Natural killer cell (primary cell): ENCODE measurements at regions not wholly inside any gene's neighbourhood (a gene's known extent, or its start where the extent isn't known, plus 50 kb on each side); places are given as distances from the start of the nearest gene placed in this dataset.

Source experiments
- ATAC-seq, 3 donors: fragments of 150-1000 bp in 2 of 3; fragments of 200-7000 bp in 1 of 3; cut with Tn5 transposase; 1 replicate in 1 of 3; 2 replicates in 2 of 3; pipeline ENCODE4 v1.10.0; 2021; ENCODE audit warnings: mild to moderate bottlenecking in 2 of 3, moderate library complexity in 2 of 3
- DNase-seq, 2 donors: peaks; one replicate each; pipeline versions ENCODE4 v3.0.0 to v3.0.0-alpha.2; 2013 to 2021; ENCODE audit warnings: mixed read lengths in 1 of 2
- H3K27ac ChIP-seq: one replicate; pipeline ENCODE4 v1.5.1; 2013; ENCODE audit warnings: mild to moderate bottlenecking, low read length
- H3K27me3 ChIP-seq: one replicate; pipeline ENCODE4 v1.6.1; 2013; ENCODE audit warnings: low read length; ENCODE audit not compliant: control insufficient read depth, insufficient read depth
- H3K36me3 ChIP-seq: one replicate; pipeline ENCODE4 v1.6.1; 2013; ENCODE audit warnings: low read length; ENCODE audit not compliant: control insufficient read depth, insufficient read depth
- H3K4me1 ChIP-seq: one replicate; pipeline ENCODE4 v1.6.1; 2013; ENCODE audit warnings: low read length; ENCODE audit not compliant: control insufficient read depth, insufficient read depth
- H3K4me3 ChIP-seq: one replicate; pipeline ENCODE4 v1.5.1; 2013; ENCODE audit warnings: low read length
- H3K9me3 ChIP-seq: one replicate; pipeline ENCODE4 v1.6.1; 2013; ENCODE audit warnings: low read length; ENCODE audit not compliant: control insufficient read depth, insufficient read depth
- H3K27ac Mint-ChIP-seq, 2 donors: one replicate each; pipeline ENCODE4 v1.8.0; 2022; ENCODE audit warnings: mild to moderate bottlenecking in 2 of 2, mixed read lengths in 2 of 2, moderate library complexity in 1 of 2
- H3K27me3 Mint-ChIP-seq, 2 donors: one replicate each; pipeline ENCODE4 v1.8.0; 2022; ENCODE audit warnings: low read depth in 2 of 2, mixed read lengths in 2 of 2
- H3K36me3 Mint-ChIP-seq: one replicate; pipeline ENCODE4 v1.8.0; 2022; ENCODE audit warnings: mixed read lengths
- H3K4me1 Mint-ChIP-seq, 2 donors: one replicate each; pipeline ENCODE4 v1.8.0; 2022; ENCODE audit warnings: mixed read lengths in 2 of 2
- H3K4me3 Mint-ChIP-seq: one replicate; pipeline ENCODE4 v1.8.0; 2022; ENCODE audit warnings: mild to moderate bottlenecking, moderate library complexity, mixed read lengths
- H3K9me3 Mint-ChIP-seq, 2 donors: one replicate each; pipeline ENCODE4 v1.8.0; 2022; ENCODE audit warnings: mixed read lengths in 2 of 2
- WGBS: methylation state at CpG from one replicate; pipeline ENCODE4 v1.1.7; 2013; ENCODE audit warnings: missing lambda C conversion rate; ENCODE audit not compliant: insufficient coverage; 5-methylcytosine and 5-hydroxymethylcytosine counted together
- intact Hi-C: fragments of 100-400 bp; cut with micrococcal nuclease; formaldehyde crosslinking; loops from one replicate; pipeline ENCODE4 v1.14.2; 2022
- TF ChIP-seq, protein P1 (sequence below): fragments of 200-600 bp; IDR thresholded peaks from one replicate; pipeline ENCODE4 v1.8.0; 2022; ENCODE audit warnings: antibody characterized with exemption

DNA sequence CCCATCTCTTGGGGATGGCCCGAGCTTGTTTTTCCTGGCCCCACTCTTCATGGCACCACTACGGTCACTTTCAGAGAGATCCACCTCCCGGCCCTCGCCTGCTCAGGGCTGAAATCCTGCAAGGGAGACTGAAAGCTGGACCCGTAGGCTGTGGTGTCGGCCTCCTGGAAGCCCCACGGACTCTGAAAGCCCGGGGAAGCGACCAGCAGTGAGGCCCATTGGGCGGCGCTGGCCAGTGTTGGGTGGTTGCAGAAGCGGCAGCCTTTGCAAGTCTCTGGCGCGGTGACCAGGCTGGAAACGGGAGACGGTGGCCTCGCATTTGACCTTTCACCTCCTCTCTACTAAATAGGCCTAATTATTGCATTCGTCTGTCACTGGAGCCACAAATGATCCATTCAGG lies 186.0 kb upstream of the FOXF1 start:
- TF ChIP-seq, protein P1, sequence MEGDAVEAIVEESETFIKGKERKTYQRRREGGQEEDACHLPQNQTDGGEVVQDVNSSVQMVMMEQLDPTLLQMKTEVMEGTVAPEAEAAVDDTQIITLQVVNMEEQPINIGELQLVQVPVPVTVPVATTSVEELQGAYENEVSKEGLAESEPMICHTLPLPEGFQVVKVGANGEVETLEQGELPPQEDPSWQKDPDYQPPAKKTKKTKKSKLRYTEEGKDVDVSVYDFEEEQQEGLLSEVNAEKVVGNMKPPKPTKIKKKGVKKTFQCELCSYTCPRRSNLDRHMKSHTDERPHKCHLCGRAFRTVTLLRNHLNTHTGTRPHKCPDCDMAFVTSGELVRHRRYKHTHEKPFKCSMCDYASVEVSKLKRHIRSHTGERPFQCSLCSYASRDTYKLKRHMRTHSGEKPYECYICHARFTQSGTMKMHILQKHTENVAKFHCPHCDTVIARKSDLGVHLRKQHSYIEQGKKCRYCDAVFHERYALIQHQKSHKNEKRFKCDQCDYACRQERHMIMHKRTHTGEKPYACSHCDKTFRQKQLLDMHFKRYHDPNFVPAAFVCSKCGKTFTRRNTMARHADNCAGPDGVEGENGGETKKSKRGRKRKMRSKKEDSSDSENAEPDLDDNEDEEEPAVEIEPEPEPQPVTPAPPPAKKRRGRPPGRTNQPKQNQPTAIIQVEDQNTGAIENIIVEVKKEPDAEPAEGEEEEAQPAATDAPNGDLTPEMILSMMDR, result no peak
- Mint-ChIP-seq H3K27me3 (peaks cover 3 to 10% of the 10 kb centered on the region in 2 donors), H3K9me3 (no peaks in the 10 kb centered on the region), H3K36me3 (no peaks in the 10 kb centered on the region), H3K4me3 (no peak overlapping the region), H3K27ac (no peak overlapping the region), H3K4me1 (no peaks in the 10 kb centered on the region)
- WGBS, result 89% methylated on average over 18 of the region's 18 CpGs
- Histone ChIP-seq H3K4me3 (no peak overlapping the region), H3K9me3 (no peaks in the 10 kb centered on the region), H3K4me1 (no peaks in the 10 kb centered on the region), H3K36me3 (no peaks in the 10 kb centered on the region), H3K27ac (no peak overlapping the region), H3K27me3 (no peaks in the 10 kb centered on the region)
- intact Hi-C loops, result no loop called here
- DNase-seq, result no peak
- ATAC-seq, result no peak

DNA sequence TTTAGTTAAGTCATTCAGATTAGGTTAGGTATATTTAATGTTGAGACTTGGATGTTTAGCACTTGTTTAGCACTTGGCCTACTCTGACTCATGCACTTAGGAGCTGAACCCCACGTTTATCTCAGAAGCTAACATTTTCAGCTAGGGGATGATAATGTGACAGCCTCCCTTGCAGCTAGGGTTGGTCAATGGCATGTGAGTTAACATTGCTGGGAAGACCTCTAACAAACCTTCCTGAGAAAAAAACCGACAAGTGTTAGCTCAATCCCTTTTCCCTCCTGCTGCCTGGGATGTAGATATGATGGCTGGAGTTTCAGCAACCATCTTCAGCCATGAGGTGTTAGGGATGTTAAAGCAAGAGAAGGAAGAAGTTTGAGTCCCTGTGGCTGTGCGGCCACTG lies 185.0 kb upstream of the FOXF1 start:
- Histone ChIP-seq H3K4me3 (no peak overlapping the region), H3K27ac (no peak overlapping the region), H3K36me3 (no peaks in the 10 kb centered on the region), H3K4me1 (no peaks in the 10 kb centered on the region), H3K9me3 (no peaks in the 10 kb centered on the region), H3K27me3 (no peaks in the 10 kb centered on the region)
- DNase-seq, result no peak
- intact Hi-C loops, result no loop called here
- no peak for ATAC-seq
- Mint-ChIP-seq H3K27ac (no peak overlapping the region), H3K4me1 (no peaks in the 10 kb centered on the region), H3K27me3 (peaks cover 7 to 18% of the 10 kb centered on the region in 2 donors), H3K36me3 (no peaks in the 10 kb centered on the region), H3K9me3 (no peaks in the 10 kb centered on the region), H3K4me3 (no peak overlapping the region)
- TF ChIP-seq, protein P1, result no peak
- 95% methylated on average over 2 of the region's 3 CpGs for WGBS

DNA sequence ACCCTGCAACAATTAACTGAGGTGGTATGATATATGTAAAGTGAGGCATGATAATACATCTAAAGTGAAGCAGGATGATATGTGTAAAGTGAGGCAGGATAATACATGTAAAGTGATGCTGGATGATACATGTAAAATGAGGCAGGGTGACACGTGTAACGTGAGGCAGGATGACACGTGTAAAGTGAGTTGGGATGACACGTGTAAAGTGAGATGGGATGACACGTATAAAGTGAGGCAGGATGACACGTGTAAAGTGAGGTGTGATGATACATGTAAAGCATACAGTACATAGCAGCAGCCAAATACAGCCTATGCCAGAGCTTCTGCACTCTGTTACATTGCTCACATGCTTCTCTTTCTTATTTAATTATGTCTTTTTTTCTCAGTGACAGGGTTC lies 184.4 kb upstream of the FOXF1 start:
- Histone ChIP-seq H3K4me1 (no peaks in the 10 kb centered on the region), H3K27me3 (no peaks in the 10 kb centered on the region), H3K36me3 (no peaks in the 10 kb centered on the region), H3K4me3 (no peak overlapping the region), H3K9me3 (no peaks in the 10 kb centered on the region), H3K27ac (no peak overlapping the region)
- intact Hi-C loops, result no loop called here
- Mint-ChIP-seq H3K4me1 (no peaks in the 10 kb centered on the region), H3K27ac (no peak overlapping the region), H3K36me3 (no peaks in the 10 kb centered on the region), H3K9me3 (no peaks in the 10 kb centered on the region), H3K4me3 (no peak overlapping the region), H3K27me3 (peaks cover 7 to 21% of the 10 kb centered on the region in 2 donors)
- WGBS, result 86% methylated on average over 6 of the region's 6 CpGs
- no peak for DNase-seq
- ATAC-seq, result no peak
- TF ChIP-seq, protein P1, result no peak

DNA sequence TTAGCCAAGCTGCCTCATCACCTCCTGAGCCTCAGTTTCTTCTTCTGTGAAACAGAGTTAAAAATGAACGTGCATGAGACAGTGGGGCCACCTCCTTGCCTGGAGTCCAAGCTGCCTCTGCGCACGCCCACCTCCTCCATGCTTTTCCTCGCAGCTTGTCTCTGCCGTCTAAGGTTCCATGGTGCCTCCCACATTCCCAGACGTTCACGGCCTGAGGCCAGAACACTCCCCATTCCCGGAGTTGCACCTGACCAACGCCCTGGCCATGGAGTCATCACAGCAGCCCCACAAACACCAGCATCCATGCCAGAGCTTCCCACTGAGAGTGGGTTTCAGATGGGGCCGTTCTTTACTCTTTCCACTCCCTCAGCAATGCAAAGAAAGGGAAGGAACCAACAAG lies 183.0 kb upstream of the FOXF1 start:
- intact Hi-C loops, result no loop called here
- Histone ChIP-seq H3K9me3 (no peaks in the 10 kb centered on the region), H3K36me3 (no peaks in the 10 kb centered on the region), H3K4me3 (no peak overlapping the region), H3K4me1 (no peaks in the 10 kb centered on the region), H3K27me3 (no peaks in the 10 kb centered on the region), H3K27ac (no peak overlapping the region)
- ATAC-seq (no peak), DNase-seq (no peak)
- no peak overlapping the region for H3K27ac Mint-ChIP-seq
- WGBS, result 72% methylated on average over 10 of the region's 10 CpGs
- TF ChIP-seq, protein P1, result no peak
- no peaks in the 10 kb centered on the region for H3K36me3 Mint-ChIP-seq
- no peaks in the 10 kb centered on the region for H3K9me3 Mint-ChIP-seq
- H3K4me3 Mint-ChIP-seq, result no peak overlapping the region
- H3K27me3 Mint-ChIP-seq, result peaks cover 7 to 34% of the 10 kb centered on the region in 2 donors
- H3K4me1 Mint-ChIP-seq, result no peaks in the 10 kb centered on the region
